ENCODE measurements at regions not wholly inside any gene's neighbourhood (a gene's known extent, or its start where the extent isn't known, plus 50 kb on each side); places are given as distances from the start of the nearest gene placed in this dataset.
A peak's percentile ranks its signal among the peaks of the same experiment; 100 is the strongest.

- DNase-seq (ENCODE audit: low read depth, low spot score): no peak
- Mint-ChIP-seq H3K4me1 (peaks cover 8% of the 10 kb centered on the region), H3K27me3 (ENCODE audit: low read depth) (no peaks in the 10 kb centered on the region), H3K9me3 (peaks cover 3% of the 10 kb centered on the region), H3K4me3 (no peak overlapping the region), H3K36me3 (ENCODE audit: low read depth) (peaks cover 49% of the 10 kb centered on the region), H3K27ac (ENCODE audit: unreplicated experiment) (peak overlapping the region; percentile 8)
- TF ChIP-seq CTCF (conservative IDR thresholded peaks at IDR 0.05): no peak
These were observed 256.9 kb upstream of the RGS6 start for GRCh38 chr14:71675126-71675899.

- no peak overlapping the region for H3K4me3 Mint-ChIP-seq
- peaks cover 9% of the 10 kb centered on the region for H3K4me1 Mint-ChIP-seq
- peaks cover 3% of the 10 kb centered on the region for H3K9me3 Mint-ChIP-seq
- TF ChIP-seq CTCF (conservative IDR thresholded peaks at IDR 0.05): no peak
- no peak for DNase-seq (ENCODE audit: low read depth, low spot score)
- peaks cover 50% of the 10 kb centered on the region for H3K36me3 Mint-ChIP-seq (ENCODE audit: low read depth)
- no peak overlapping the region for H3K27ac Mint-ChIP-seq (ENCODE audit: unreplicated experiment)
- H3K27me3 Mint-ChIP-seq (ENCODE audit: low read depth): no peaks in the 10 kb centered on the region
These were observed 256.3 kb upstream of the RGS6 start for GRCh38 chr14:71675900-71676287.

- Mint-ChIP-seq H3K4me1 (peaks cover 4% of the 10 kb centered on the region), H3K36me3 (ENCODE audit: low read depth) (peaks cover 38% of the 10 kb centered on the region), H3K4me3 (no peak overlapping the region), H3K27me3 (ENCODE audit: low read depth) (no peaks in the 10 kb centered on the region), H3K27ac (ENCODE audit: unreplicated experiment) (no peak overlapping the region), H3K9me3 (no peaks in the 10 kb centered on the region)
- TF ChIP-seq CTCF (conservative IDR thresholded peaks at IDR 0.05): no peak
- no peak for DNase-seq (ENCODE audit: low read depth, low spot score)
These were observed 251.4 kb upstream of the RGS6 start for GRCh38 chr14:71680736-71681387.

- no peak for DNase-seq (ENCODE audit: low read depth, low spot score)
- no peaks in the 10 kb centered on the region for H3K27me3 Mint-ChIP-seq (ENCODE audit: low read depth)
- peaks cover 4% of the 10 kb centered on the region for H3K4me1 Mint-ChIP-seq
- H3K27ac Mint-ChIP-seq (ENCODE audit: unreplicated experiment): no peak overlapping the region
- peaks cover 36% of the 10 kb centered on the region for H3K36me3 Mint-ChIP-seq (ENCODE audit: low read depth)
- H3K4me3 Mint-ChIP-seq: no peak overlapping the region
- no peak for TF ChIP-seq CTCF (conservative IDR thresholded peaks at IDR 0.05)
- no peaks in the 10 kb centered on the region for H3K9me3 Mint-ChIP-seq
These were observed 249.9 kb upstream of the RGS6 start for GRCh38 chr14:71682337-71682736.

- no peak for TF ChIP-seq CTCF (conservative IDR thresholded peaks at IDR 0.05)
- Mint-ChIP-seq H3K27ac (ENCODE audit: unreplicated experiment) (no peak overlapping the region), H3K4me1 (peaks cover 4% of the 10 kb centered on the region), H3K4me3 (no peak overlapping the region), H3K27me3 (ENCODE audit: low read depth) (no peaks in the 10 kb centered on the region), H3K36me3 (ENCODE audit: low read depth) (peaks cover 22% of the 10 kb centered on the region), H3K9me3 (no peaks in the 10 kb centered on the region)
- DNase-seq (ENCODE audit: low read depth, low spot score): no peak
These were observed 247.9 kb upstream of the RGS6 start for GRCh38 chr14:71684323-71684722.

All from neural crest cell (in vitro differentiated cells).